GM10266 (cell line): ENCODE measurements at regions not wholly inside any gene's neighbourhood (a gene's known extent, or its start where the extent isn't known, plus 50 kb on each side); places are given as distances from the start of the nearest gene placed in this dataset.

Experiments used
- DNase-seq: peaks from one replicate; pipeline ENCODE4 v3.0.0; 2012; ENCODE audit errors: extremely low spot score
- CTCF ChIP-seq: IDR thresholded peaks from 2 replicates; pipeline ENCODE4 v1.5.1; 2012; ENCODE audit warnings: mild to moderate bottlenecking, low read depth; ENCODE audit not compliant: control insufficient read depth, insufficient read depth; ENCODE audit errors: missing control alignments

- no peak for TF ChIP-seq CTCF
- DNase-seq, result no peak
Measured at GRCh38 chr2:21281791-21282514, 158.2 kb downstream of the TDRD15 start.

- no peak for TF ChIP-seq CTCF
- DNase-seq, result no peak
Measured at GRCh38 chr2:21282515-21282898, 158.7 kb downstream of the TDRD15 start.

GRCh38 chr2:21288299-21288698 lies 164.5 kb downstream of the TDRD15 start:
- no peak for DNase-seq
- no peak for TF ChIP-seq CTCF

GRCh38 chr2:21288739-21289520 lies 165.2 kb downstream of the TDRD15 start:
- TF ChIP-seq CTCF, result no peak
- no peak for DNase-seq

GRCh38 chr2:21289551-21289950 lies 165.8 kb downstream of the TDRD15 start:
- TF ChIP-seq CTCF, result no peak
- no peak for DNase-seq

- no peak for DNase-seq
- no peak for TF ChIP-seq CTCF
Measured at GRCh38 chr2:21289989-21290388, 166.2 kb downstream of the TDRD15 start.

- no peak for TF ChIP-seq CTCF
- no peak for DNase-seq
Measured at GRCh38 chr2:21291426-21291825, 167.7 kb downstream of the TDRD15 start.
